Endodermal cell (in vitro differentiated cells): ENCODE measurements at regions not wholly inside any gene's neighbourhood (a gene's known extent, or its start where the extent isn't known, plus 50 kb on each side); places are given as distances from the start of the nearest gene placed in this dataset.

Experiments used
- DNase-seq: peaks from one replicate; pipeline ENCODE4 v3.0.0-alpha.2; 2017
- H3K27ac ChIP-seq: 2 replicates; pipeline ENCODE4 v1.5.1; 2013; ENCODE audit warnings: mild to moderate bottlenecking, low read depth, low read length, moderate library complexity
- H3K27me3 ChIP-seq: 2 replicates; pipeline ENCODE4 v1.6.1; 2013; ENCODE audit warnings: mild to moderate bottlenecking, low read length, moderate library complexity; ENCODE audit not compliant: insufficient read depth, control insufficient read depth, poor library complexity, severe bottlenecking
- H3K36me3 ChIP-seq: 2 replicates; pipeline ENCODE4 v1.7.0; 2013; ENCODE audit warnings: mild to moderate bottlenecking, low read length, moderate library complexity; ENCODE audit not compliant: control insufficient read depth, insufficient read depth
- H3K4me1 ChIP-seq: one replicate; pipeline ENCODE4 v1.7.0; 2013; ENCODE audit warnings: low read length; ENCODE audit not compliant: control insufficient read depth, insufficient read depth
- H3K4me3 ChIP-seq: 2 replicates; pipeline ENCODE4 v1.5.1; 2013; ENCODE audit warnings: mild to moderate bottlenecking, low read length, moderate library complexity
- H3K9ac ChIP-seq: 2 replicates; pipeline ENCODE4 v1.6.1; 2013; ENCODE audit warnings: mild to moderate bottlenecking, low read length, moderate library complexity; ENCODE audit not compliant: poor library complexity, severe bottlenecking; ENCODE audit errors: extremely low read depth
- H3K9me3 ChIP-seq: 2 replicates; pipeline ENCODE4 v1.6.1; 2013; ENCODE audit warnings: mild to moderate bottlenecking, low read length, moderate library complexity; ENCODE audit not compliant: control insufficient read depth
- H3K27ac Mint-ChIP-seq: 2 replicates; pipeline ENCODE4 v1.8.0; 2020; ENCODE audit warnings: mixed read lengths
- H3K27me3 Mint-ChIP-seq: 2 replicates; pipeline ENCODE4 v1.8.0; 2021; ENCODE audit warnings: mild to moderate bottlenecking, mixed read lengths; ENCODE audit not compliant: insufficient read depth
- H3K36me3 Mint-ChIP-seq: 2 replicates; pipeline ENCODE4 v1.8.0; 2020; ENCODE audit warnings: low read depth, mixed read lengths
- H3K4me1 Mint-ChIP-seq: 2 replicates; pipeline ENCODE4 v1.8.0; 2020; ENCODE audit warnings: mixed read lengths
- H3K4me3 Mint-ChIP-seq: 2 replicates; pipeline ENCODE4 v1.8.0; 2020; ENCODE audit warnings: mild to moderate bottlenecking, moderate library complexity, mixed read lengths
- H3K9me3 Mint-ChIP-seq: 2 replicates; pipeline ENCODE4 v1.8.0; 2020; ENCODE audit warnings: mild to moderate bottlenecking, mixed read lengths
- CTCF ChIP-seq: fragments of 200-600 bp; sonication (generic); conservative IDR thresholded peaks from 2 replicates; pipeline ENCODE4 v1.5.0; 2021; ENCODE audit warnings: antibody characterized with exemption, mild to moderate bottlenecking
- WGBS, 2 experiments: methylation state at CpG; one replicate each; pipeline versions ENCODE4 v1.1.5 to v1.1.7; 2013; ENCODE audit warnings: missing lambda C conversion rate in 2 of 2, mixed read lengths in 1 of 2; ENCODE audit not compliant: insufficient coverage in 1 of 2, insufficient read length in 1 of 2; 5-methylcytosine and 5-hydroxymethylcytosine counted together

- H3K36me3 ChIP-seq, result no peaks in the 10 kb centered on the region
- no peak overlapping the region for H3K9ac ChIP-seq
- Mint-ChIP-seq H3K9me3 (no peaks in the 10 kb centered on the region), H3K4me1 (peaks cover 6% of the 10 kb centered on the region), H3K4me3 (no peak overlapping the region), H3K27ac (no peak overlapping the region), H3K27me3 (no peaks in the 10 kb centered on the region), H3K36me3 (no peaks in the 10 kb centered on the region)
- no peaks in the 10 kb centered on the region for H3K4me1 ChIP-seq
- H3K27ac ChIP-seq, result no peak overlapping the region
- no peak overlapping the region for H3K4me3 ChIP-seq
- no peaks in the 10 kb centered on the region for H3K9me3 ChIP-seq
- TF ChIP-seq CTCF, result no peak
- H3K27me3 ChIP-seq, result no peaks in the 10 kb centered on the region
- WGBS, 2 experiments, result 96% methylated on average over 1 of the region's 1 CpG; no CpG with 5 or more reads in 1 of the 2 experiments
- no peak for DNase-seq
Observed at GRCh38 chr6:122122202-122122601, 277.2 kb upstream of the HSF2 start.

GRCh38 chr6:122122686-122123085 lies 276.8 kb upstream of the HSF2 start:
- no peak overlapping the region for H3K4me3 Mint-ChIP-seq
- Histone ChIP-seq H3K4me3 (no peak overlapping the region), H3K9me3 (no peaks in the 10 kb centered on the region), H3K4me1 (peaks cover 3% of the 10 kb centered on the region), H3K9ac (no peak overlapping the region), H3K27ac (no peak overlapping the region), H3K27me3 (no peaks in the 10 kb centered on the region), H3K36me3 (no peaks in the 10 kb centered on the region)
- no peaks in the 10 kb centered on the region for H3K9me3 Mint-ChIP-seq
- no peak overlapping the region for H3K27ac Mint-ChIP-seq
- peaks cover 10% of the 10 kb centered on the region for H3K4me1 Mint-ChIP-seq
- no peak for TF ChIP-seq CTCF
- DNase-seq, result no peak
- WGBS, 2 experiments, result 99 to 100% methylated on average over 1 to 2 of the region's 2 CpGs
- H3K36me3 Mint-ChIP-seq, result no peaks in the 10 kb centered on the region
- no peaks in the 10 kb centered on the region for H3K27me3 Mint-ChIP-seq

GRCh38 chr6:122124908-122125307 lies 274.5 kb upstream of the HSF2 start:
- no peak overlapping the region for H3K27ac Mint-ChIP-seq
- H3K4me1 Mint-ChIP-seq, result peaks cover 28% of the 10 kb centered on the region
- Histone ChIP-seq H3K27ac (no peak overlapping the region), H3K4me3 (no peak overlapping the region), H3K9ac (no peak overlapping the region), H3K36me3 (no peaks in the 10 kb centered on the region), H3K9me3 (no peaks in the 10 kb centered on the region), H3K27me3 (no peaks in the 10 kb centered on the region), H3K4me1 (peaks cover 19% of the 10 kb centered on the region)
- no peaks in the 10 kb centered on the region for H3K27me3 Mint-ChIP-seq
- no peak for DNase-seq
- WGBS, 2 experiments, result 100% methylated on average over 3 of the region's 3 CpGs; no CpG with 5 or more reads in 1 of the 2 experiments
- H3K9me3 Mint-ChIP-seq, result no peaks in the 10 kb centered on the region
- H3K36me3 Mint-ChIP-seq, result no peaks in the 10 kb centered on the region
- no peak for TF ChIP-seq CTCF
- H3K4me3 Mint-ChIP-seq, result no peak overlapping the region
